GM18868 (cell line): ENCODE measurements at regions not wholly inside any gene's neighbourhood (a gene's known extent, or its start where the extent isn't known, plus 50 kb on each side); places are given as distances from the start of the nearest gene placed in this dataset.

ENCODE experiments used
- ATAC-seq: cut with Tn5 transposase; IDR thresholded peaks from one replicate; pipeline ENCODE4 v1.9.1; 2021; ENCODE audit warnings: mild to moderate bottlenecking, moderate library complexity; ENCODE audit not compliant: unreplicated experiment

- ATAC-seq: no peak
These were observed 52.1 kb upstream of the FAM169A start for GRCh38 chr5:74918232-74918669.

GRCh38 chr5:74916831-74917710, 50.9 kb upstream of the FAM169A start:
- ATAC-seq: no peak
